ENCODE measurements at regions not wholly inside any gene's neighbourhood (a gene's known extent, or its start where the extent isn't known, plus 50 kb on each side); places are given as distances from the start of the nearest gene placed in this dataset.

DNA sequence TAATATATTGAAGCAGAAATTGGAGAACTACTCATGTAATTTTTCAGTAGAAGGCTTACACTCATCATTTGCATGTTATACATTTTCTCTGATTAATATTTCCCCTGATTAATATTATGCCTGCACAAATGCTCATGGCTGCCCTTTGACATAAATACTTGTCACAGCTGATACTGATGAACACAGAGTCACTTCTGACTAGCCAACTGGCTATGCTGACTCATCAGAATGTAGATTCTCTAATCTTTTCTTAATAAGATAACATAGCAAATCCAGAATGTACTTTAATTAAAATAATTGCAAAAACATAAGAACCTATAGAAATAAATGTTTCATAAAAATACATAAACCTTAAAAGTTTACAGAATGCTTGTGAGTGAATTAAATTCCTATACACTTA, 52.4 kb upstream of the C4orf54 start:
- DNase-seq (ENCODE audit: low read depth, low spot score), result no peak
- Histone ChIP-seq H3K9me3 (ENCODE audit: low read depth, low read length) (no peaks in the 10 kb centered on the region), H3K27ac (no peak overlapping the region), H3K36me3 (ENCODE audit: insufficient read depth, low read length) (no peaks in the 10 kb centered on the region), H3K4me3 (no peak overlapping the region), H3K9ac (ENCODE audit: insufficient read length) (no peak overlapping the region)
- TF ChIP-seq FOXP2 (optimal IDR thresholded peaks at IDR 0.05; ENCODE audit: control extremely low read depth, extremely low read length, insufficient read depth), result no peak
- no peak for TF ChIP-seq EZH2 (IDR thresholded peaks at IDR 0.05)
- TF ChIP-seq POLR2AphosphoS5 (IDR thresholded peaks at IDR 0.05; ENCODE audit: borderline replicate concordance, low read depth, low read length), result no peak

DNA sequence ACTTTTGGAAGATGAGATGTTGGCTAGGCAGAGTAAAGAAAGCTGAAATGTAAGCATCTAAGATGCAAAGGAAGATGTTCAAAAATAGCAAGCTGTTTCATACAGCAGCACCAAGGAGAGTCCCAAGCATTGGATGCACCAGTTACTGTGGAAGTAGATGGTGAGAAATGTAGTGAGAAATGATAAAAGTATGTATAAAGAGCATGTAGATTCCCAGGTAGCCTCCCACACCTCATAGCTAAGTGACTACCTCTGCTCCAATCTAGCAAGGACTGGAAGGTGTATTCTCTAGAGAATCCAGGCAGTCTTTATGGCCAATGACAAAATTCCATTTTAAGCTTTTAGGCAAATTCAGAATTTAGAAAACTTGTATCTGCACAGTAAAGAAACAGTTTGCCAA, 50.9 kb upstream of the C4orf54 start:
- Histone ChIP-seq H3K27ac (no peak overlapping the region), H3K4me3 (no peak overlapping the region), H3K9me3 (ENCODE audit: low read depth, low read length) (no peaks in the 10 kb centered on the region), H3K36me3 (ENCODE audit: insufficient read depth, low read length) (no peaks in the 10 kb centered on the region), H3K9ac (ENCODE audit: insufficient read length) (no peak overlapping the region)
- DNase-seq (ENCODE audit: low read depth, low spot score), result no peak
- no peak for TF ChIP-seq POLR2AphosphoS5 (IDR thresholded peaks at IDR 0.05; ENCODE audit: borderline replicate concordance, low read depth, low read length)
- TF ChIP-seq EZH2 (IDR thresholded peaks at IDR 0.05), result no peak
- no peak for TF ChIP-seq FOXP2 (optimal IDR thresholded peaks at IDR 0.05; ENCODE audit: control extremely low read depth, extremely low read length, insufficient read depth)
